NCI-H82 (cell line): ENCODE measurements at regions not wholly inside any gene's neighbourhood (a gene's known extent, or its start where the extent isn't known, plus 50 kb on each side); places are given as distances from the start of the nearest gene placed in this dataset.
"Not testable (repeated sequence)": the region's sequence is repeated elsewhere in the genome, so short reads cannot be mapped to it uniquely, and the experiment has no call there.

Experiments
- DNase-seq: peaks from one replicate; lab custom pipeline; 2025; lab: John Stamatoyannopoulos, UW

DNA sequence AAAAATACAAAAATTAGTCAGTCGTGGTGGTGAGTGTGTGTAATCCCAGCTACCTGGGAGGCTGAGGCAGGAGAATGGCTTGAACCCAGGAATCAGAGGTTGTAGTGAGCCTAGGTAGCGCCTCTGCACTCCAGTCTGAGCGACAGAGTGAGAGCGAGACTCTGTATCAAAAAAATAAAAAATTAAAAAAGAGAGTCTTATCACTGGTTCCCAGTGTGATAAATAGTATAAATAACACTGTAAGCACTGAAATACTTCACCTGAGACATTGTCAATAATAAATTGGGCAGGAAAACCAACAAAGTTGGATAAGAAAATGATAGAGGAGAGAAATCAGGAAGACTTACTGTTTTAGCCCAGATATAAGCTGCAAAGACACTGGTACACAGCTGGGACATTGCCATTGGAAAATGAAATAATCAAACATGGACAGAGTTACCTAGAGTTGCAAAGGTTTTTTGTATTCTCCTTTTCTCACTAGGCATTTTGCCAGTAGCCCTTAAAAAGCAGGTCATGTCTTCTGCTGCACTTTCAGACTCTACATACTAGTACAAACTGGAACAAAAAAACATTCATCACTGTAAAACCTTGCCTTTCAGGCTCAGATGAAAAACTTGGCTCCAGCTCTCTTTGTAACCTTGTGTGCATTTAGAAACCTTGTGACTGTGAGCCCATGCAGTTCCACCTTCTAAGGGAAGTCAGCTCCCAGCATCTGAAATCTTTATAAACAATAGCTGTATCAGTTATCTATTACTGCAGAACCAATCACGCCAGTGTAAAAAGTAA lies 55.0 kb upstream of the PPP1R2C start:
- no peak for DNase-seq

DNA sequence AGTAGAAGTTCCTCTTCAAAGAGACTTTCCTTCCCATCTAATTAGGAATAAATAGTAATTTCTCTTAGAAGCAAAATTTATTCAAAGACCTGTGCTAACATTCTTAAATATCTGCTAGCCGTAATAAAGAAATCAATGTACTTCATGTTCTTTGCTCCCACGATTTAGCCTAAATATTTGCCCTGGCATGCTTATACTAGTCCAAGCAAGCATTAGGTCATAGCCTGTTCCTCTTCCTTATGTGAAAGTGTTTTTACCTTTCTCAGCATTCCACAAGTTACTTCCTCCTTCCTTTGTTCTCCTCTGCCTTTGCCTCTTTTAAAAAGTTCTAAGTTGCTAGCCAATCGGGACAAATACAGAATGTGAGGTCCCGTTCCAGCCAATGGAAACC lies 55.6 kb upstream of the PPP1R2C start:
- DNase-seq: not testable (repeated sequence)

DNA sequence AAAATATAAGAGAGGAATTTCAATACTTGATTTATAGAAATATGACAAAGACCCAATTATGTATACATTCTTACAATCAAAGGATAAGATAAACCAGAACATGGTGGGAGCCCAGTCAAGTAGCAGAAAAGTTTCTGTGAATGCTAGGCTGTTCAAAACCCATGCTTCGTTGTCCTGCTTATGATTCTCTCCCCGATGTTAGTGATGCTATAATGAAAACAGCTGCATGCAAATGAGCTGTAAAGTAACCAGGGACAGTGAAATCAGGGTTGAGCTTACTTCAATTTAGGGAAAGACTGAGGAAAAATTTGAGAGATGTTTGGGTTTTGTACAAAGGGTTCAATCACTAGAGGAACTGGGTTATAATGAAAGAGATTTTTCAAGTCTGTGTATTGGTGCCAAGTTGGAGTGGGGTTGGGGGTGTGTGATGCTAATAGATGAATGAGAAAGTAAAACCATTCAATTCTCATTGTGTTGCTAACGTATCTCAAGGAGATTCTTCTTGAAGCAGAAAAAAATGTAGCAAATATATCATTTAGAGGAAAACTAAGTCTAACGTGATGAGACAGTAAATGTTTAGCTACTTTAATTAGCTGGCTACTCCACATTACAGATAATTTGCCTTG lies 59.3 kb upstream of the PPP1R2C start:
- DNase-seq: no peak

DNA sequence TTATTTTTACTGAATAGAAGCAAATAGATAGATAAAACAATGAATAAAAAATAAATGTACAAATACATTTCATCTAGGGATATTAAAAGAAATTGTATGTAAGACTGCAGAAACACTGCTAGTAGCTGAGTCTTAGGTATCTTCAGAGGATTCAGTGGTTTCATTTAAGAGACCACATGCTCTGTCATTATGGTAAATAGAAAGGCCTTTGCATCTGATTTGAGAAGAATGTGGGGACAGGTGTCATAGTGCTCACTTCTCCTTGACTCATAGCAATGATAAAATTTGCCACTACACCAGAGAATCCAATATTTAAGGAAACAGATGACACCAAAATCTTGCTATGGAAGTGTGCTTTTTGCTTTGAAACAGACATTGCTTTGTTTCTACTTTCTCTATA lies 59.8 kb upstream of the PPP1R2C start:
- DNase-seq: no peak

DNA sequence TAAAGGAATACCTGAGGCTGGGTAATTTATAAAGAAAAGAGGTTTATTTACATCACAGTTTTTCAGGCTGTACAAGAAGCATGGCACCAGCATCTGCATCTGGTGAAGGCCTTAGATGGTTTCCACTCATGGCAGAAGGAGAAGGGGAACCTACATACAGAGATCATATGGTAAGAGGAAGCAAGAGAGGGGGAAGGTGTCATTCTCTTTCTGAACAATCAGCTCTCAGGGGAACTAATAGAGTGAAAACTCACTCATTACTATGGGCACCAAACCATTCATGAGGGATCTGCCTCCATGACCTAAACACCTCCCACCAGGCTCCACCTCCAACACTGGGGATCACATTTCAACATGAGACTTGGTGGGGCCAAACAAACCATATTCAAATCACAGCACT lies 61.7 kb upstream of the PPP1R2C start:
- DNase-seq: no peak

DNA sequence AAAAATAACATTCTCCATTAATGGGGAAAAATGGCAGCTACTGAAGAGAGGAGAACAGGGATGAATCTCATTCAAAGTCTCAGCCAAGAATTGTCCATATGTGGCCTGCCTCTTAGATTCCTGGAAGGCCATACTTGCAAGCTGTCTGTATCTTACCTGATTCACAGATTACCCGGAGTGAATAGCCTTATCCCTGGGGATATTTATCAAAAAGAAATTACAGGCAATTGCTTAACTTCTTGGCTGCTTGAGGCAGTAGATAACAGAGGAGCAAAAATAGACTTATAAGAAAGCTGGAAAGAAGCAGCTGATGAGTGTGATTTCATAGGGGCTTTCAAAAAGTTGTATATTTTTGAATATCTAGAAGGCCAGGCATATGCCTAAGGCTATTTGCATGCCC lies 68.8 kb upstream of the PPP1R2C start:
- no peak for DNase-seq

DNA sequence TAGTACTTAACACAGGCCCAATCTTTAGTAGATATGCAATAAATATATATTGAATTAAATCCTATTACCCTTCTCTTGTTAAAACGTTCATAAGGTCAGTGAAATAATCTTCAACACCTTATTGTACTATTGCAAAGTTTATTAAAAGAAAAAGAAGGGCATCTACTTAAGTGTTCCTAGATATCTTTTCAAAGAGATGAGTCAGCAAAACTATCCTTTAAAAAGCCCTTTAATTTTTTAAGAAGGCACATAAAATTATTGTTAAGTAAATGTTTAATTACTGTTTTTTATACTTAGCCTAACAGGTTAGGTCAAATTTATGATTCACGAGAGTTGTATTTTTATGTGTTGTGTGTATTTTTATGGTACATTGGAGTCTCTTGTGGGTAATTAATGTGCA lies 77.3 kb upstream of the PPP1R2C start:
- DNase-seq: no peak

DNA sequence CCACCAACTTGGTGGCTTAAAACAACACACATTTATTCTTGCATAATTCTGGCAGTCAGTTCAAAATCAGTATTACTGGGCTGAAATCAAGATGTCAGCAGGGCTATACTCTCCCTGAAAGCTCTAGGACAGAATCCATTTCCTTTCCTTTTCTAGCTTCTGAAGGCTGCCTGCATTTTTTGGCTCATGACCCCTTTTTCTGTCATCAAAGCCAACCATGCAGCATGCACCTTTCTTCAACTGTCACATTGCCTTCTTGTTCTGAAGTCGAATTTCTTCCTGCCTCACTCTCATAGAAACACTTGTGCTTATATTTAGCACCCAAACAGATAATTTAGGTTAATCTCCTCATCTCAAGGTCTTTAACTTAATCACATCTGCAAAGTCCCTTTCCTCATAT lies 79.8 kb upstream of the PPP1R2C start:
- peak; percentile 4 for DNase-seq

DNA sequence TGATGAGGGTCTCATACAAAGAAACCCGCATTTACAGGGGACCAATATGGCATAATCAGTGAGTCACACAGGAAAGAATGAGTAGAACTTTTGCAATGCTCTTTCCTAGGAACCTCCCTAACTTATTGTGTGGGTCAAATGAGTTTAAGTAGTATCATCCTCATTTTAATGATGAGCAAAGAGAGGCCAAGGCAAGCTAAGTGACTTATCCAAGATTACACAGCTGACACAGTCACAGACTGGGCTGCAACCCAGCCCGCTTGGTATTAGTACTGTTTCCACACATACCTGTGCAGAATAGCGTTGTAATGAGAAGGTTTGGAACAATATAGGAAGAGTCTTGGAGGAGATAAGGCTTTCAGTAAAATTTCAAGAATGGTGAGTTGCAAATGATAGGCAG lies 91.0 kb upstream of the PPP1R2C start:
- DNase-seq: peak; percentile 20

DNA sequence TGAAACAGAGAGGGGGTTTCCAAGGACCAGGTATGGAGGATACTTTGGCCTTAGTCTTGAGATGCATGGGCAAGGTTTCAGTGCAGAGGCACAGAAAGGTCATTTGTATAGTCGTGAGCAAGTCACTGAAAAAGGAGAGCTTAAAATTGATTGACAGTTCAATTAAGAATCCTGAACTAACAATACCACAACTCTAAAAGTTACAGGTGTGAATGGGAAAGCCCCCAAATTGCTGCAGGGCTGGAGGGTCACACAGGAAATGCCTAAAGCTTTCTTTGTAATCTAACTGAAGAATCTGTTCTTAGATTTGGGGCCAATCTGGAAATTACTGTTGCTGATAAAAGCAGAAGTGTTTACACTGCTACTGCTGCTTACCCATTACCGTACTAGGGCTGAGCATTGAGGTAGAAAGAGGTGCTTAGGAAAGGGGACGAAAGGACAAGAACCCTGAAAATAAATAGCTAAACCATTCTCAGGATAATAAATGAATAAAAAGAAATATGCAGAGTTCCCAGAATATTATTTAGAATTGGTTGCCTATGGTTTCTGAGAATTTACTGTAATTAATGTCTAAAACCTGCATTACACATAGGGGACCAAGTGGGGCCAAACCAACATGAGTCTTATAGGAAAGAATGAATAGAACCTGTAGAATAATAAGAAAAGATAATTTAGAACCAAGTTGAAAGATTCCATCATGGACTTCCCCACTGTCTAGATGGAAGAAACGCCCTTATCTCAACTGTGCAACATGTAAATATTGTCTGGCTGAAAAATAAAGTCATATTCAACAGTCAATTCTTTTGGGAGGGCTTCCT lies 91.9 kb upstream of the PPP1R2C start:
- DNase-seq: no peak

DNA sequence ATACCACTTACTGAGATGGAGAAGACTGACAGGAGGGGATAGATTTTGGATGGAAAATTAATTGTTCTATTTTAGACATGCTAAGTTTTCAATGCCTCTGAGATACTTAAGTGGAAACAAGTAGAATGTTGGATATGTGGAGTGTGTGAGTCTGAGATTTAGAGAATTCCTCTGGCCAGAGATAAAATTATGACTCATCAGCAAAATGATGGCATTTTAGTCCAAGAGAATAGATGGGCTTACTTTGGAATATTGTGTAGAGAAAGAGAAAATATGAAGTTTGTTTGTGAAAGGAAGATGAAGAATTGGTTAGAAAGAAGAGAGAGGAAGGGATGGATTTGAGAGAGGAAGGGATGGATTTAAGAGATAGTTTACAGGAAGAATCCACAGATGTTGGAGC lies 108.6 kb upstream of the PPP1R2C start:
- no peak for DNase-seq

DNA sequence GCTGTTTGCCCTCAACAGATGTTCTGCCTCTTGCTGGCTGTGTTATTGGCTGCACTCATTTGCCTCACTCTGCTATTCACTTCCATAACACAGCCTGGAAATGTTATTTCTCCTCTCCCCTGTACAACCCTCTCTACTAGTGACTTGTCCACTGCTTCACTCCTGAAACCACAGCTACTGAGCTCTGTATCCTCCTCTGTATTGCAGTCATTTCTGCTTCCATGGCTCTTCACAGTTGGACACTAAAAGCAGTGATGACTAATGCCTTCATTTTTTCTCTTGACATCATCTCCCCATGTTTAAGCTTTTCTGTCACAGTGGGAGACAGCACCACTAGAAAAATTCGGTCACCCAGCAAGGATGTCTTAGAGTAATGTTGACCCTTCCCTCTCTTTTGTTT lies 123.0 kb upstream of the PPP1R2C start:
- DNase-seq: no peak

DNA sequence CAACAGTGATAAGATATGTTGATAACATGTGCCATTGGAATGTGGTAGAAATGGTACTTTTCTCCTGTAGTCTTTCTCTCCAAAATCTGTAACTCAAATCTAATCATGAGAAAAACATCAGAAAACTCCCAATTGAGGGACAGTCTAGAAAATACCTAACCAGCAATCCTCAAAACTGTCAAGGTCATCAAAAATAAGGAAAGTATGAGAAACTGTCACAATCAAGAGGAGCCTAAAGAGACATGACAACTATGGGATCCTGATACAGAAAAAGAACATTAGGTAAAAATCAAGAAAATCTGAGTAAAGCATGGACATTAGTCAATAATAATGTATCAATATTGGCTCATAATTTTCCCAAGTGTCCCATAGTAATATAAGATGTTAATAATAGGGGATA lies 124.5 kb upstream of the PPP1R2C start:
- DNase-seq: no peak

DNA sequence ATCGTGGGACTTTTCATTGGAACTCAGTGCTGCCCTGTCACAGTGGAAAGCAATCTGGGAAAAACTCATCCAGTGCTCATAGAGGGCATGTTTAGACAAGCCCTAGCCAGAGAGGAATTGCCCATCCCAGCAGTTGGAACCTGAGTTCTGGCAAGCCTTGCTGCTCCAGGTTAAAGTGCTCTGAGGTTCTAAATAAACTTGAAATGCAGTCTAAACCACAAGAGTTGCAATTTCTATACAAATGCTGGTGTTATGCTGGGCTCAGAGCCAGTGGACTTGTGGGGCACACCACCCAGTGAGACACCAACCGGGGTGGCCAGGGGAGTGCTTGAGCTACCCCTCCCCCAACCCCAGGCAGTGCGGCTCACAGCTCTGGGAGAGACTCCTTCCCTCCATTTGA lies 142.8 kb upstream of the PPP1R2C start:
- no peak for DNase-seq

DNA sequence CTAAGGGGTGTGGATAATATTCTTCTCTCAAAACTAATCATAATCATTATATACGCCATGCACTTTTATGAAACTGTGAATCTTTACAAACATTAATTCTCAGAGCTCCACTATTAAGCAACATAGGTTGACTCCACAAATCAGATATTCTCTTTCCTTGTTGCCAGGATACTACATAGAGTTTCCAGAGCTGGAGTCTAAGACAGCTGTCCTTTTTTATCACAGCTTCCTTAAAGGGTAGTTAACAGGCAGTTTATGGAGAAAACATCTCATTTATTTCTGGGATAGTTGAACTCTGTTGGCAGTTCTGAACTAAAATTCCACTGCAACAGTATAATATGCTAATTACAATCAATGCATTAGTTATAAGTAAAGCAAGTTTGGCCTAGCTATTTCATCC lies 152.1 kb upstream of the PPP1R2C start:
- DNase-seq: no peak

DNA sequence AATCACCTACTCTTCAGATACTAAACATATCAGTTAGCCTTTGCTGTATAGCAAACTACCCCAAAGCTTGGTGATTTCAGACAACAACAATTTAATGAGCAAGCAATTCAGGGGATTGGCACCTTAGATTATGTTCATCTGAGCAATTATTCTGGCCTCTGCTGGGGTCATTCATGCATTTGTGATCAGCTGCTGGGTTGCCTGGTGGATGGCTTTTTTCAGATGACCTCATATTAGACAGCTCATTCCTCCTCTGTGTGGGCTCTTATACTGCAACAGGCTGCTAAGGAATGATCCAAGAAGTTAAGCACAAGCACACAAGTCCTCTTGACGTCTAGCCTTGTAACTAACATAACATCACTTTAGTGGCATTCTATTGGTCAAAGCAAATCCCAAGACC lies 153.0 kb upstream of the PPP1R2C start:
- no peak for DNase-seq

DNA sequence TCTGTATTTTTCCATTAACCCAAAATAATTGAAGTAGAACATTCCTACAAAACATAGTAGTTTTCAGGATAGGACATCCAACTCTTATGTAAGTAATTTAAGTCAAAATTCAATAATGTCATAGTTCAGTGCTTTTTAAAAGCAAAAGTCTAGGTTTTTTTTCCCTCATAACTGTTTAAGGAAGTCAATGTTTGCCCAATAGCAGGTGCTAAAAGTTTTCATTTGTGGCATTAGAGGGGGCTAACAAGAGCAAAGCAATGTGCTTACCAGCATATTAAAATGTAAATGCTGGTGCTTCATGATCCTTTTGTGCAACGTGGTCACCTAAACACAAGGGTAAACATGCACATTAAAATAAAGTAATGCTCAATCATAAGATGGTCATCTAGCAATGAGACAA lies 155.2 kb upstream of the PPP1R2C start:
- no peak for DNase-seq

DNA sequence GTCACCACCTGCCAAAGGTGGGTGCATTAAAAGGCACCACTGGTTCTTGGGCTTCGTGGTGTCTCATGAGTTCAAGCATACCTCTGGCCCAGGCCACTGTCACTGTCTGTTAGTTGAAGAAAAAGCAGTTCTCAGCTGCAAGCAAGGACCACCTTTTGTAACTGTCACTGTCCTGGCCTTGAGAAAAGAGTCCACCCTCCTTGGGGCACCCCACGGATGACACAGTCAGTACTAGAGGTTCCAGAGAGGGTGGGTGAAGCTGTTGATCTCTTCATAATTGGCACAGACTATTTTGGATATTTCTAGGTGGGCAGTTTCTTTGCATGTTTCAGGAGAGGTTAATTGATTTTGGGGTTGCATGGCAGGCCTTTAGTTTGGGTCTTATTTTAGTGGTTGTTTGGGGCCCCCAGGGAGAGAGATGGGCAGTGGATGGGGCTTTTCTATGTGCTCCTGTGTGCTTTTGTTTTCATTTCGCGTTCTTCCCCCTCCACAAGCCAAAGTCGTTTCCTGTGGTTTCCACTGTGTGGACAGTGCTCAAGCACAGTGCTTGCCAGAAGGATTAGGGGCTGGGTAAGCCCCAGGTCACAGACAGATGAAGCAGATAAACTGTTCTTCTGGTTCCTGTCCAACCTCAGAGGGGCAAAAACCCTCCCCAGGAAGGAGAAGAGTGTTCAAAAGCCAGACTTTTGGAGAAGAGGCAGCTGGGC lies 156.2 kb upstream of the PPP1R2C start:
- DNase-seq: no peak

DNA sequence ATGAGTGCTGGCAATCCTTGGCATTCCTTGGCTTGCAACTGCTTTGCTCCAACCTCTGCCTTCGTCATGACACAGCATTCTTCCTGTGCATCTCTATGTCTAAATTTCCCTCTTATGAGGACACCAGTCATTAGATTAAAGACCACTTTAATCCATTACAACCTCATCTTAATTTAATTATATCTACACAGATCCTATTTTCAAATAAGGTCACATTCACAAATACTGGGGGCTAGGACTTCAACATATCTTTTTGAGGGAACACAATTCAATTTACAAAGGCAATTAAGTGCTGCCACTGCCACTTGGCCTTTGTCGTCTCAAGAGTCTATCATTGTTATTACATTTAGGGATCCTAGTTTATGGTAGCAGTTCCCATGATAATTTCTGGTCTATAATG lies 163.7 kb upstream of the PPP1R2C start:
- no peak for DNase-seq

DNA sequence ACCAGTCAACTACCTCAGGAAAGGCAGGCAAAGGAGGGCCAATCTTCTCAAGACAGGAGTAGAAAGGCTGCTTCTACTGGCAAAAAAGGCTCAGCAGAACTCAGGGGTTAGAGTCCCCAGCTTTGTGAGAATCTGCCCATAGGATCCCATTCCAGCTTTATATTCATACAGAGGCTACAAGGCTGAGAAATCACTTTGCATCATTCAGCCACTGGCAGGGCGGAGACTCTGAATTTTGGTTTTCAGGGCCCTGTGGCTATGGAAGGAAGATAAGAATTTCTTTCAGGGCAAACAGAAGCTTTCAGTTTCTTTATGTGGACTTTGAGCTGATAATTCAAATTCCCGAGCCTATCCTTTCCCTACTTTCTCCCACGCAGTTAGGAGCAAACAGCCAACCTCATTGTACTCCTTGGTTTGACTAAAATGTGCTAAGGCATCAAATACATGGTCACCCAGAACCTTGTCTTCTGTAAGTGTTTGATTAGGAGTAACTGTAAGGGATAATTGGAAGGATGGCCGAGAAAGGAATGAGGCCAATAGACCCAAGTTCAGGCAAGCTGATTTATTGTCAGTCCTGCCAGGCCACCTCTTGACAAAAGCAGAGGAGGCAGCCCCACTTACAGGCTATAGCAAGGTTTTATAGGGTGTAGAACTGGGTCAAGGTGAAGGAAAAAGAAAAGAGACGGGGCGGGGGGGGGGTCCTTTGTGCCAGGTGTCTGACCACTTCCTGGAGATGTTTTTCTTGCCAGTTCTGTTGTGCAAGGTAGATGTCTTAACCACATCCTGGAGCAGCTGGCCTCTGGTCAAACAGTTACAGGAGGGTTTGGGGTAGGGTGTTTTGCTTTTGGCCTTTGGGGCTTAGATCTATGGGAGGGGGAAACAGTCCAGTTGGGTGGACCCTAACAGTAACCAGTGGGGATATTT lies 165.3 kb upstream of the PPP1R2C start:
- no peak for DNase-seq

DNA sequence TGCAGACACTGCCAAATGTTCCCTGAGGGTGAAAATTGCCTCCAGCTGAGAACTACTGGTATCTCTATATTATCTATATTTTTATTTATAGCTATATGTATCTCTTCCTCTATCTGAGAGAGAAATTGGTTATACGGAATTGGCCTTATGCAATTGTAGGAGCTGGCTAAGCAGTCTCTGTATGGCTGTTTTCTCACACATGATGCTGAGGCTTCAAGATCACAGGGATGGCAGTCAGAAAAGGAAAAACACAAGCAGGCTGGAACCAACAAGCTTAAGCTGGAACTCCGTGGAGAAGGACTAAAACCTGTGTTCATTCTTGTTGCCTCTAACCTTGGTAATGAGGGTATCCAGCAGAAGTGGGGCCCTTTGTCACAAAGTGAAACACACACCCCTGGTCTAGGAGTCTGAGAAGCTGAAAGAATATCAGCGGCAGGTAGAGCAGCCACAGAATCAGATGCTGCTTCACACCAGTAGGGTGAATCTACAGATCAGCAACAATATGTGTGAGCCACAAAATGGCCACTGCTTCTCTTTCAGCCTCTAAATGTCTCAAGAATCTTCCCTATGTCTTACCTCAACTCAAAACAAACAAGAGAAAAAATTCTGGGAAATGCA lies 166.5 kb upstream of the PPP1R2C start:
- no peak for DNase-seq
